HG02840 (cell line): ENCODE measurements at regions not wholly inside any gene's neighbourhood (a gene's known extent, or its start where the extent isn't known, plus 50 kb on each side); places are given as distances from the start of the nearest gene placed in this dataset.
"Not testable (repeated sequence)": the region's sequence is repeated elsewhere in the genome, so short reads cannot be mapped to it uniquely, and the experiment has no call there.

Experiments
- ATAC-seq: cut with Tn5 transposase; IDR thresholded peaks from one replicate; pipeline ENCODE4 v1.9.1; 2021; ENCODE audit warnings: mild to moderate bottlenecking, moderate library complexity, moderate number of reproducible peaks; ENCODE audit not compliant: unreplicated experiment, low FRiP score

- ATAC-seq: no peak
Observed at GRCh38 chr5:105630803-105631202, 2039.9 kb downstream of the EFNA5 start.

GRCh38 chr5:105619725-105620124, 2051.0 kb downstream of the EFNA5 start:
- no peak for ATAC-seq

DNA sequence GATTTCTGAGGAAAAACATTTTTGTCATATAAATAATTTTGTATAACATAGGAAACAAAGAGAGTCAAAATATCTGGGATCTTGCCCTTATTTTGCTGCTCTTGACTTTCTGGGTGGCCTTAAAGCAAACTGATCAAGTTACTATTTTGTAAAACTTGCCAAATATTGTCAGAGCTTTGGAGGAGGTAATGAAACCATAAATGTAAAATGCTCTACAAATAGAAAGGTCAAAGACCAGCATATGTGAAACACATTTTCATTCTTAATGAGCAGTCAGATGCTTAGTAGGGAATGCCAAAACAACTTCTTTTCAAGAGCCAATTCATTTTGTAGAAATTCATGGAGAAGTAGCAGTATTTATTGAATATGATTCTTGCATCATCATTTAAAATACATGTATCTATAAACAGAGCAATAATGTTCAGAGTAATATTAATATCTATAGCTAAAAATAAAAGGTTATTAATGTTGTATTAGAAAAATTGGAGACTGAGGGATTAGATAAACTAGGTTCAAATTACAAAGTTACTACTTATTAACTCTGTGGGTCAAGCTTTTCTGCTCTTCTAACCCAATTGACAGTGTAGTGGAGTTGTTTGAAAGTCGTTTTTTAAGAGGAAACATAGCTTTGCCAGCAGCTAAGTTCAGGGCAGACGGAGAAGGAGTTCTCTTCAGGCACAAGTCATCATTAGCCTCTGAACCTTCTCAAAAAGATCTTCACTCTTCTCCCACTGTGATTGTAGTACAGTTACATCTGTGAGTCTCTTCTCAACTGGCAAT, 2053.1 kb downstream of the EFNA5 start:
- ATAC-seq: no peak

- no peak for ATAC-seq
Observed at GRCh38 chr5:105616599-105616998, 2054.0 kb upstream of the NUDT12 start.

DNA sequence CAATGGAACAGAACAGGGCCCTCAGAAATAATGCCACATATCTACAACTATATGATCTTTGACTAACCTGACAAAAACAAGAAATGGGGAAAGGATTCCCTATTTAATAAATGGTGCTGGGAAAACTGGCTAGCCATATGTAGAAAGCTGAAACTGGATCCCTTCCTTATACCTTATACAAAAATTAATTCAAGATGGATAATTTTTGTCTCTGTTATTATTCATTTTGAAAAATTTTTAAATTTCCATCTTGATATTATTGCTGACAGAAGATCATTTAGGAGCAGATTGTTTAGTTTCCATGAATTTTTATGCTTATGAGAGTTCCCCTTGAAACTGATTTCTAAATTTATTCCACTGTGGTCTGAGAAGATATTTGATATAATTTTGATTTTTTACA, 2039.8 kb upstream of the NUDT12 start:
- not testable (repeated sequence) for ATAC-seq

DNA sequence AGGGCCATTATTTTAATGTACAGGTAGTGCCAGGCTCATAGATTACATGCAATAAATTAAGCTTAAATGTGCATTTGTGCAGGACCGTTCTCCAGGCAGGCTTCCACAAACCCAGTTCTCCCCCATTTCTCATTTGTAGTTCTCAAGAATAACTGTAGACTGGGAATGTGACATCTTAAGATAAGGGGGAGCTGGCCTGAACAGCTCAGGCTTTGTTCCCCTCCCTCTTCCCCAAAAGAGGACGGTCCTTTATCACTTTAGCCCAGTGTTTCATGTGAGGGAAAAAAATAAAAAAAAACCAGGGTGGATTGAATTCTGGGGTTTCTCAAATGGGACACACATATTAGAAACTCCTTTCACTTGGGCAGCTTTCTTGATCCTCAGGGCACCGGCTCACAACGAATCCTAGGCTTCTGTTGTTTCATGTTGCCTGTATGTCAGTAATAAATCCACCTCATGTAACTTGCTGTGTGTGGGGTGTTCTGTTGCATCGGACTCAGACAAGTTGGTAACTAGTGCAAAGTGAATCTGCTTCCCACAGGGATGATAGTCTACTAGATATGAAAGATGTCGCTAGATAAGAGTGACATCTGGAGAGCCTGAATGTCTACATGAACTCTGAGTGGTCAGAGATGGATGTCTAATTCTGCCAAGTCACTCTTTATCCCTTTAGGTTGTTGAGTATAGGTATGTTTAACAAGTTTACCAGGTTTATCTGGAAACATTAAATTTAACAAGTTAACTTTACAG, 2030.6 kb upstream of the NUDT12 start:
- ATAC-seq: no peak

DNA sequence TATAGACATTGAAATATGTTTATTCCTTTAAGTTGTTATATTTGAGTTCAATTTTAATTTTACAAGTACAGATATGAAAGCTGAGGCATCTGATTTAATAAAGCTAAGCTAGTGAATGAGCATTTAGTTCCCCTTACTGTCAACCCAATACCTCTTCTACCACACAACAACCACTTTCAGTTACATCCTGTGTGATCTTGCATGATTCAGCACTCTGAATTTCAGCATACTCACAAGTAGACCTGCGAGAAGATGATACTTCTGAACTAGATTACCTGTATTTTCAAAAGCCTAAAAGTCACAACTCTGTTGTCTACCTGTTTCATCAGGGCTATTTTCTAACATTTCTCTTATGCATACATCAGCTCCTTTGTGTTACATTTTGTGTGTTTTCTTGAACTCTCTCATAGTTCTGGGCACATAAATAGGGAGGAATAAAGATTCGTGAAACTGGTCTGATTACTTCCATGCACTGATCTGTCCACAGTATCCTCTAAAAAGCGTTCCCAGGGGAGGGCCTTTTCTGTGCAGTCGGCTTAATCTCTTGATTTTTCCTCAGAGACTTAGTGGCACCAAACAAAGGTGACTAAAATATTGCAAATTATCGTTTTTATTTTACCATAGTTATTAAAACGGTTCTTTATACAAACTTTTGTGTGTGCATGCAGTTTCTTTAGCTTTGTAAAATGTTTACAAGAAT, 2025.5 kb upstream of the NUDT12 start:
- no peak for ATAC-seq

- ATAC-seq: no peak
Observed at GRCh38 chr5:105581988-105582690, 2019.5 kb upstream of the NUDT12 start.

DNA sequence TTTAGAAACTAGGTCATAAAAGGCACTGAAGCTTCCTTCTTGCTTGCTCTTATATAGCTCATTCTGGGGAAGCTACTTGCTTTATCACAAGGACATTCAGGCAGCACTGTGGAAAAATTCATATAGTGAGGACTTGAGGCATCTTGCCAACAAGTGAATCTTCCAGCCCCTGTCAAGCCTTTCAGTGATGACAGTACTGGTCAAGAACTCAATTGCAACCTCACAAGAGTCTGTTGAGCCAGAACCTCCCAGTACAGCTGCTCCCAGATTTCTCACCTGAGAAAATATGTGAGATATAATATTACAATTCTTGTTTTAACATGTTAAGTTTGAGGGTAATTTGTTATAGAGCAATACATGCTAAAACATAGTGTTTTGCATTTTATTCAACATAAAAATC, 2011.0 kb upstream of the NUDT12 start:
- ATAC-seq: no peak

- ATAC-seq: no peak
Observed at GRCh38 chr5:105565531-105565930, 2002.9 kb upstream of the NUDT12 start.

- ATAC-seq: no peak
Observed at GRCh38 chr5:105563842-105564241, 2001.3 kb upstream of the NUDT12 start.

DNA sequence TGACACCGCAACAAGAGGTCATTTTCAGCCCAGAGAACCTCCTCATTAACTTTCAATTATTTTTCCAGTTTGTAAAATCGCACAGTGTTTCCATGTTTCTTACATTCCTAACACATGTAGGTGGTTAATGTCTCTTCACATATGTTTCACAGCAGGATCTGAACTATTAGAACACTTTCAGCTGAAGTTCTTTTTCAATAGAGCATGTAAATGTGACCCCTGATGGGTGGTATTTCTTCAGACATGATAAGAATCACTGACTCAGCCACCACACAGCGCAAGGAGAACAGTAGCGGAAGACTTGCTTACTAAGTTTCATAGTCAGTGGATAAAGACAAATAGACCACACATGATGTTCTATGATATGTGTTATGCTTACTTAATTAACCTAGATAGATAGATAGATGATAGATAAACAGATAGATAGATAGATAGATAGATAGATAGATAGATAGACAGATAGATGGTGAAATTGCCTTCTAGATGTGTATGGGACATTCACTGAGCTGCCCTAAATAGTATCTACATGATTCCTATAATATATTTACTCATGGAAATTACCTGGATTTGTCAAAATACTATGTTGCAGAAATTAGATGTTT, 1992.1 kb upstream of the NUDT12 start:
- no peak for ATAC-seq

DNA sequence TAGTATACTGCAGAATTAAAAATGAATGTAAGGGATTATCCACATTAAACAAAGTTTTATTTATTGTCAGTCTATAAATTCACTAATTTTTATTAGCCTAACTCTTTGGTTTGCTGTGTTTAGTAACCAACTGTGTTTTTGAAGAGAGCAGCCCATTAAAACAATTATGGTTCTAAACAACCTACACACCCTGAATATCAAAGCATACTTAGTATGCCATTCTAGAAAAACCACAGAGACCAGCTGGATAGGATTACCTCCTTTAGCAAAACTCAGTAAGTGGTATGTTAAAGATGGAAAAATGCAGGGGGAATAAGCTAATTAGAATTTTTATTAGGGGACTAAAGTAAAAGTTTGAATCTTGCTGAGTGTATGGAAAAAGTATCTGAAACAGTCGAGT, 1981.7 kb upstream of the NUDT12 start:
- no peak for ATAC-seq

- no peak for ATAC-seq
Observed at GRCh38 chr5:105536675-105537074, 1974.1 kb upstream of the NUDT12 start.

- no peak for ATAC-seq
Observed at GRCh38 chr5:105530716-105531261, 1968.2 kb upstream of the NUDT12 start.

DNA sequence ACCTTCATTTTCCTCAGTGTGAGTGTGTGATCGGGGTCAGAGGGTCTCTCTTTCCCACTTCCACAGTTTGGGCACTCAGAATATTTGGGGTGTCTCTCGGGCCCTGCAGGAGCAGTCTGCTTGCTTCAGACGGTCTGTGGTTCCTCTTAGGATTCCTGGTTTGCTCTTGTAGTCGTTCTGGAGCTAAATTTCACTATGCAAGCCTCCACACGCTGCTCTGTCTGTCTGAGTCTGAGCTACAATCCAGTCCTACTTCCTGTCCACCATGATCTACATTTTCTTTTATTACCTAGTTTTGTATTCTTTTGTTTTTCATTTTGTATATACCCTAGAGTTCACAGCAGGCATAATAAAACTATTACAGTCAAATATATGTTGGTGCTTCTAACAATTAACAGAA, 1967.3 kb upstream of the NUDT12 start:
- ATAC-seq: no peak

GRCh38 chr5:105508519-105508918, 1945.9 kb upstream of the NUDT12 start:
- no peak for ATAC-seq

DNA sequence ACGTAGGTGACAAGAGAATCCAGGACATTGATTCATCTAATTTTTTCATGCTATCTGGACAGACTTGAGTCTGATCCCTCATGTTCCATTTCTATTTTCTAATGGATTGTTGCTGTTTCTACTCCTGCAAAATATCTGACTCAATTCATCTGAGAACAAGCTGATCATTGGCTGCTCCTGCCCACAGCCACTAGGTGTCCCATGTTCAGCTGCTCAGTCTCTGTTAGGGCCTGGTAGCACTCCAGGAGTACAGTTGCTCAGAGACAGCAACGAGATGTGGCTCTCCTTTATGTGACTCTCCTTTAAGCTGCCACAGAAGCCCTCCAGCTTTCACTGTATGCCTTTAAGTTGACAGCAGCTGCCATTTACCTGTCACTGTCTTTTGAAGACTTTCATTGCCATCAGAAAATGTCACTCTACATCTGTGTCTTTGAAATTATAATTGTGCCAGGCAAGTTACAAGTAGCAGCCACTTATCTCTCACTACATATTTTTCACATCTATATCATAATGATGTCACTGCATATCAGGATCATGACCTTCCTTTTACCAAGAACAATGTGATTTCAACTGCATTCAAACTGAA, 1944.2 kb upstream of the NUDT12 start:
- ATAC-seq: no peak

DNA sequence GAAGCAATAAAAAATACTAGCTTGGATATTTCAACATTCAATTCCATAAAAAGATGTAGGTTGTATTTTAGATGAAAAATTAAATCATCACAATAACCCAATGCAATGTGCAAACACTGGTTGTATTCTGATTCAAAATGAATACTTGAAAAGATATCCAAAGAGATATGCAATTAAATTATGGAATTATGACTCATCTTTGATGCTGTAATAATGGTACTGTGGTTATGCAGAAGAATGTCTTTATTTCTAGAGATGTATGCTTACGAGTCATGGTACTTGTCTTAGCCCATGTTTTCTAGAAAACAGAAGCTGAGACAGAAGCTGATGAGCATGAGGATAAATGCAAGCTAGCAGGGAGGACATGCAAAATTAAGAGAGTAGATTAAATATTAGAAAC, 1941.4 kb upstream of the NUDT12 start:
- ATAC-seq: no peak

- ATAC-seq: no peak
Observed at GRCh38 chr5:105501315-105501714, 1938.7 kb upstream of the NUDT12 start.
